ENCODE measurements at regions not wholly inside any gene's neighbourhood (a gene's known extent, or its start where the extent isn't known, plus 50 kb on each side); places are given as distances from the start of the nearest gene placed in this dataset.

DNA sequence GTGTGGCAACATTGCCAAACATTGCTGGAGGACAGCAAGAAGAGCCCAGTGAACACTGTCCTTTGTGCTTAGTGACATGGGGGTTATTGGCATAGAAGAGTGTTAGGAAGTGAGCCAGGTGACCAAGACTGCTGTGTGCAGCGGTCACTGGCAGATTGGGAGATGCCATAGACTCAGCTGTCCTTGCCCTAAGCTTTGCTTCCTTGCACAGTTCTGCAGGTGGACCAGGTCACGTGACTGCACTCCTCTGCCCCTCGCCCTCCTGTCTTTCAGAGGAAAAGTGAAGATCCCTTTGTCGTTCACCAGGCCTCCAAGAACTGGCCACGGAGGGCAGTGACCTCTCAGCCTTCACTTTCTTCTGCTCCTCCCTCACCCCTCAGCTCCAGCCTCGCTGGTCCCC lies 215.6 kb upstream of the SMIM21 start:
- TF ChIP-seq, protein P1, sequence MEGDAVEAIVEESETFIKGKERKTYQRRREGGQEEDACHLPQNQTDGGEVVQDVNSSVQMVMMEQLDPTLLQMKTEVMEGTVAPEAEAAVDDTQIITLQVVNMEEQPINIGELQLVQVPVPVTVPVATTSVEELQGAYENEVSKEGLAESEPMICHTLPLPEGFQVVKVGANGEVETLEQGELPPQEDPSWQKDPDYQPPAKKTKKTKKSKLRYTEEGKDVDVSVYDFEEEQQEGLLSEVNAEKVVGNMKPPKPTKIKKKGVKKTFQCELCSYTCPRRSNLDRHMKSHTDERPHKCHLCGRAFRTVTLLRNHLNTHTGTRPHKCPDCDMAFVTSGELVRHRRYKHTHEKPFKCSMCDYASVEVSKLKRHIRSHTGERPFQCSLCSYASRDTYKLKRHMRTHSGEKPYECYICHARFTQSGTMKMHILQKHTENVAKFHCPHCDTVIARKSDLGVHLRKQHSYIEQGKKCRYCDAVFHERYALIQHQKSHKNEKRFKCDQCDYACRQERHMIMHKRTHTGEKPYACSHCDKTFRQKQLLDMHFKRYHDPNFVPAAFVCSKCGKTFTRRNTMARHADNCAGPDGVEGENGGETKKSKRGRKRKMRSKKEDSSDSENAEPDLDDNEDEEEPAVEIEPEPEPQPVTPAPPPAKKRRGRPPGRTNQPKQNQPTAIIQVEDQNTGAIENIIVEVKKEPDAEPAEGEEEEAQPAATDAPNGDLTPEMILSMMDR (conservative IDR thresholded peaks at IDR 0.05 in 1 of 2, IDR thresholded peaks at IDR 0.05 in 1 of 2; ENCODE audit: low read depth in 1 of 2, low read length in 2 of 2), result no peak
- no peak for TF ChIP-seq EZH2 (IDR thresholded peaks at IDR 0.05; ENCODE audit: low read length, missing control alignments)

Measured in fibroblast of lung (primary cell).